Kidney (tissue), 13 donors: ENCODE measurements at regions not wholly inside any gene's neighbourhood (a gene's known extent, or its start where the extent isn't known, plus 50 kb on each side); places are given as distances from the start of the nearest gene placed in this dataset.

Experiments used
- DNase-seq, 5 donors: peaks; one replicate each; pipeline ENCODE4 v3.0.0-alpha.2; 2013 to 2020
- FAIRE-seq: peaks from 2 replicates; lab custom pipeline; 2012; peaks lifted over from hg19 to GRCh38; lab: Jason Lieb, UNC
- H3K27ac ChIP-seq, 2 donors: one replicate each; pipeline ENCODE4 v1.7.0; 2013; ENCODE audit warnings: low read depth in 2 of 2, low read length in 2 of 2, inconsistent platforms in 1 of 2
- H3K27me3 ChIP-seq: one replicate; pipeline ENCODE4 v1.7.1; 2013; ENCODE audit warnings: low read length, inconsistent platforms; ENCODE audit not compliant: control insufficient read depth, insufficient read depth
- H3K36me3 ChIP-seq, 3 donors: one replicate each; pipeline versions ENCODE4 v1.7.0 to v1.7.1; 2013; ENCODE audit warnings: low read length in 3 of 3, control low read depth in 1 of 3, inconsistent platforms in 1 of 3; ENCODE audit not compliant: insufficient read depth in 3 of 3, control insufficient read depth in 2 of 3
- H3K4me1 ChIP-seq, 3 donors: one replicate each; pipeline versions ENCODE4 v1.7.0 to v1.7.1; 2013; ENCODE audit warnings: low read length in 3 of 3, inconsistent platforms in 1 of 3, low read depth in 1 of 3; ENCODE audit not compliant: control insufficient read depth in 2 of 3, insufficient read depth in 2 of 3
- H3K4me3 ChIP-seq, 3 donors: one replicate each; pipeline versions ENCODE4 v1.7.0 to v1.8.1; 2013; ENCODE audit warnings: low read length in 3 of 3, control low read depth in 1 of 3, inconsistent platforms in 1 of 3
- H3K9ac ChIP-seq, 3 donors: one replicate each; pipeline versions ENCODE4 v1.7.0 to v1.7.1; 2013; ENCODE audit warnings: low read length in 3 of 3, control low read depth in 1 of 3, inconsistent platforms in 1 of 3
- H3K9me3 ChIP-seq, 3 donors: one replicate each; pipeline versions ENCODE4 v1.7.0 to v1.7.1; 2013; ENCODE audit warnings: low read length in 3 of 3, control low read depth in 1 of 3, inconsistent platforms in 1 of 3; ENCODE audit not compliant: control insufficient read depth in 2 of 3, insufficient read depth in 1 of 3
- intact Hi-C: fragments of 100-400 bp; cut with DNase I; formaldehyde crosslinking; loops from one replicate; pipeline ENCODE4 v1.11.1; 2022
- TF ChIP-seq, protein P1 (sequence below): IDR thresholded peaks from 3 replicates; pipeline ENCODE4 v1.5.1; 2012; ENCODE audit warnings: mild to moderate bottlenecking, moderate library complexity, borderline replicate concordance; ENCODE audit not compliant: insufficient read depth; ENCODE audit errors: extremely low read depth
- donor health status: control.
- donor health status: control.
- donor health status: control.
- donor health status: control.
- donor health status: control.
- donor health status: DM: yes; HTN: yes; CAD: no.
- donor health status: Normal renal cell carcinoma (clear cell type).

DNA sequence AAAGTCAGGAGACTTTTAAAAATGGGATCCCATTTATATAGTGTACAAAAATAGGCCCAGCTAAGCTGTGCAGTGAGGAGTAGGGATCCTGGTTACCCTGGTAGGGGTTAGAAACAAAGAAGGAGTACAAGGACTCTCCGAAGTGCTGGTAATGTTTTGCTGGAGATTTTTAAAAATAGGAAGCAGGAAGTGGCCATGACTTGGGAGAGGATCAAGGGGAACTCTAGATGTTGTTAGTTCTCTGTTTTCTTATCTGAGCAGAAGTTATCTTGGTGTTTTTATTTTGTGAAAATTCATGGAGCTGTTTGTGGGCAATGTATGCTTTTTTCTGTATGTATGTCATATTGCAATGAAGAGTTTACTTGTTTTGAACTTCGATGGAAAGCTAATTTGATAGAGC is 373.9 kb downstream of the SFMBT2 start:
- intact Hi-C loops: no loop called here
- H3K27ac ChIP-seq: no peak overlapping the region
- H3K27me3 ChIP-seq: no peaks in the 10 kb centered on the region
- no peaks in the 10 kb centered on the region for H3K9me3 ChIP-seq
- H3K4me3 ChIP-seq: no peak overlapping the region
- FAIRE-seq: no peak
- no peaks in the 10 kb centered on the region for H3K4me1 ChIP-seq
- H3K36me3 ChIP-seq: no peaks in the 10 kb centered on the region
- TF ChIP-seq, protein P1, sequence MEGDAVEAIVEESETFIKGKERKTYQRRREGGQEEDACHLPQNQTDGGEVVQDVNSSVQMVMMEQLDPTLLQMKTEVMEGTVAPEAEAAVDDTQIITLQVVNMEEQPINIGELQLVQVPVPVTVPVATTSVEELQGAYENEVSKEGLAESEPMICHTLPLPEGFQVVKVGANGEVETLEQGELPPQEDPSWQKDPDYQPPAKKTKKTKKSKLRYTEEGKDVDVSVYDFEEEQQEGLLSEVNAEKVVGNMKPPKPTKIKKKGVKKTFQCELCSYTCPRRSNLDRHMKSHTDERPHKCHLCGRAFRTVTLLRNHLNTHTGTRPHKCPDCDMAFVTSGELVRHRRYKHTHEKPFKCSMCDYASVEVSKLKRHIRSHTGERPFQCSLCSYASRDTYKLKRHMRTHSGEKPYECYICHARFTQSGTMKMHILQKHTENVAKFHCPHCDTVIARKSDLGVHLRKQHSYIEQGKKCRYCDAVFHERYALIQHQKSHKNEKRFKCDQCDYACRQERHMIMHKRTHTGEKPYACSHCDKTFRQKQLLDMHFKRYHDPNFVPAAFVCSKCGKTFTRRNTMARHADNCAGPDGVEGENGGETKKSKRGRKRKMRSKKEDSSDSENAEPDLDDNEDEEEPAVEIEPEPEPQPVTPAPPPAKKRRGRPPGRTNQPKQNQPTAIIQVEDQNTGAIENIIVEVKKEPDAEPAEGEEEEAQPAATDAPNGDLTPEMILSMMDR: no peak
- H3K9ac ChIP-seq: no peak overlapping the region
- no peak for DNase-seq

DNA sequence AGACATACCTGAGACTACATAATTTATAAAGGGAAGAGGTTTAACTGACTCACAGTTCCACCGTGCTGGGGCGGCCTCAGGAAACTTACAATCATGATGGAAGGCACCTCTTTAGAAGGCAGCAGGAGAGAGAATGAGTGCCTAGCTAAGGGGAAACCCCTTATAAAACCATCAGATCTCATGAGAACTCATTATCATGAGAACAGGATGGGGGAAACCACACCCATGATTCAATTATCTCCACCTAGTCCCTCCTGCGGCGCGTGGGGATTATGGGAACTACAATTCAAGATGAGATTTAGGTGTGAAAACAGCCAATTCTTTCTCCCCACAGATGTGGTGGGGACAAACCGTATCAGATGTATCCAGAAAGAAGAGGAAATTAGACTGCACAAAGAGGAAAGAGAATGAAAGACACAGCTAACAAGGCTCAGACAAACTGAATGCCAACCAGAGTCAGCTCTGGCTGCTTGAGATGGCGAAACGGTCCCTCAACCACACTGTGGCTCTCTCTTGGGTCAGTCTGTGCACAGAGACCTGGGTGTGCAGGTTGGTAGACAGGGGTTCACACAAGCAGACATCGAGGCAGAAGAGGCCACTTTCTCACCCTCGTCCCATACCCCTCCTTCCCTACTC is 375.6 kb downstream of the SFMBT2 start:
- no peak overlapping the region for H3K4me3 ChIP-seq
- TF ChIP-seq, protein P1: no peak

DNA sequence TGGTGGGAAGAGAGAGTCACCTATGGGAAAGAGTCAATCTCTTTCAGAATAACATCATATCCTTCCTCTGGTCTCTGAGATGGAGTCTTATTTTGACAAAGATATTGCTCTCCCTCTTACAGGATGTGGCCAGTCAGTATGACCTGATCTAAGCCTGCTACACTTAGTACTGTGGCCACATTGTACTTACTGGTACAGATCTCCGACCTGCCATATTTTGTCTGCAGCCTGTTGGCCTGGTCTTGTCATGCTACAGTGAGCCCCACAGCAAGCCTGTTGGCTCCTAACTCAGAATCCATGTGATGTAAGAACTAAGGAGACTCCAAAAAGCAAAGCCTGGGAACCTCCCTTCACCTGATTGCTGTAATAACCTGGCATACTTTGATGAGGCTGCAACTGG is 377.8 kb downstream of the SFMBT2 start:
- H3K4me1 ChIP-seq: no peaks in the 10 kb centered on the region
- H3K27me3 ChIP-seq: no peaks in the 10 kb centered on the region
- TF ChIP-seq, protein P1: no peak
- no peaks in the 10 kb centered on the region for H3K36me3 ChIP-seq
- no peak overlapping the region for H3K4me3 ChIP-seq
- H3K9ac ChIP-seq: no peak overlapping the region
- DNase-seq: no peak
- H3K9me3 ChIP-seq: no peaks in the 10 kb centered on the region
- intact Hi-C loops: no loop called here
- H3K27ac ChIP-seq: no peak overlapping the region
- FAIRE-seq: no peak

More for the DNA sequence above, 375.6 kb downstream of the SFMBT2 start:
- FAIRE-seq: no peak
- no peaks in the 10 kb centered on the region for H3K4me1 ChIP-seq
- no peaks in the 10 kb centered on the region for H3K27me3 ChIP-seq
- H3K9ac ChIP-seq: no peak overlapping the region
- intact Hi-C loops: no loop called here
- H3K36me3 ChIP-seq: no peaks in the 10 kb centered on the region
- H3K9me3 ChIP-seq: no peaks in the 10 kb centered on the region
- no peak for DNase-seq
- no peak overlapping the region for H3K27ac ChIP-seq
